H9 (cell line): ENCODE measurements at regions not wholly inside any gene's neighbourhood (a gene's known extent, or its start where the extent isn't known, plus 50 kb on each side); places are given as distances from the start of the nearest gene placed in this dataset.
"Not testable (repeated sequence)": the region's sequence is repeated elsewhere in the genome, so short reads cannot be mapped to it uniquely, and the experiment has no call there.

Experiments used
- DNase-seq: peaks from one replicate; pipeline ENCODE4 v3.0.0-alpha.2; 2017
- H2AFZ ChIP-seq: one replicate; pipeline ENCODE4 v1.6.1; 2013; ENCODE audit warnings: mild to moderate bottlenecking, low read length, control low read depth, moderate library complexity
- H2AK5ac ChIP-seq: 2 replicates; pipeline ENCODE4 v1.6.1; 2013; ENCODE audit warnings: low read length, control low read depth, mixed read lengths; ENCODE audit not compliant: insufficient read length
- H2BK120ac ChIP-seq: one replicate; pipeline ENCODE4 v1.6.1; 2013; ENCODE audit warnings: low read depth, mild to moderate bottlenecking, low read length, control low read depth, inconsistent platforms; ENCODE audit not compliant: poor library complexity, severe bottlenecking
- H2BK12ac ChIP-seq: 2 replicates; pipeline ENCODE4 v1.6.1; 2013; ENCODE audit warnings: low read length, control low read depth, mixed read lengths, low read depth; ENCODE audit not compliant: insufficient read length
- H2BK15ac ChIP-seq: 2 replicates; pipeline ENCODE4 v1.6.1; 2013; ENCODE audit warnings: low read depth, low read length, control low read depth
- H2BK20ac ChIP-seq: one replicate; pipeline ENCODE4 v1.6.1; 2013; ENCODE audit warnings: low read depth, mild to moderate bottlenecking, low read length, control low read depth, inconsistent platforms; ENCODE audit not compliant: poor library complexity, severe bottlenecking
- H2BK5ac ChIP-seq: 2 replicates; pipeline ENCODE4 v1.6.1; 2013; ENCODE audit warnings: low read length, control low read depth, mixed read lengths; ENCODE audit not compliant: insufficient read length
- H3K14ac ChIP-seq: 2 replicates; pipeline ENCODE4 v1.6.1; 2013; ENCODE audit warnings: low read length, control low read depth; ENCODE audit not compliant: insufficient read depth
- H3K18ac ChIP-seq: 2 replicates; pipeline ENCODE4 v1.6.1; 2013; ENCODE audit warnings: low read depth, mild to moderate bottlenecking, mixed read lengths, low read length, control low read depth; ENCODE audit not compliant: insufficient read length
- H3K23ac ChIP-seq: 2 replicates; pipeline ENCODE4 v1.6.1; 2013; ENCODE audit warnings: low read length, control low read depth, mixed read lengths, low read depth; ENCODE audit not compliant: insufficient read length
- H3K23me2 ChIP-seq: 2 replicates; pipeline ENCODE4 v1.6.1; 2013; ENCODE audit warnings: low read depth, mild to moderate bottlenecking, mixed read lengths, low read length, control low read depth; ENCODE audit not compliant: insufficient read length, poor library complexity, severe bottlenecking
- H3K27ac ChIP-seq: 2 replicates; pipeline ENCODE4 v1.5.1; 2013; ENCODE audit warnings: low read length, control low read depth, mixed read lengths, low read depth; ENCODE audit not compliant: insufficient read length
- H3K27me3 ChIP-seq: 2 replicates; pipeline ENCODE4 v1.6.1; 2013; ENCODE audit warnings: low read length, control low read depth, inconsistent platforms; ENCODE audit not compliant: insufficient read depth
- H3K4ac ChIP-seq: 2 replicates; pipeline ENCODE4 v1.6.1; 2013; ENCODE audit warnings: low read depth, mild to moderate bottlenecking, control low read depth, inconsistent platforms, low read length, moderate library complexity
- H3K4me1 ChIP-seq: 2 replicates; pipeline ENCODE4 v1.6.1; 2013; ENCODE audit warnings: low read length, control low read depth, inconsistent platforms; ENCODE audit not compliant: insufficient read depth
- H3K4me2 ChIP-seq: 2 replicates; pipeline ENCODE4 v1.6.1; 2013; ENCODE audit warnings: low read length, control low read depth, mixed read lengths; ENCODE audit not compliant: insufficient read length, insufficient read depth
- H3K56ac ChIP-seq: 2 replicates; pipeline ENCODE4 v1.6.1; 2013; ENCODE audit warnings: low read depth, mild to moderate bottlenecking, mixed read lengths, low read length, control low read depth; ENCODE audit not compliant: insufficient read length
- H3K79me1 ChIP-seq: 2 replicates; pipeline ENCODE4 v1.6.1; 2013; ENCODE audit warnings: low read depth, mild to moderate bottlenecking, moderate library complexity, low read length, control low read depth, inconsistent platforms; ENCODE audit not compliant: insufficient read depth, poor library complexity, severe bottlenecking
- H3K79me2 ChIP-seq: 2 replicates; pipeline ENCODE4 v1.6.1; 2013; ENCODE audit warnings: low read length, control low read depth, inconsistent platforms; ENCODE audit not compliant: insufficient read depth
- H3K9ac ChIP-seq: 2 replicates; pipeline ENCODE4 v1.6.1; 2013; ENCODE audit warnings: low read length, control low read depth, mixed read lengths; ENCODE audit not compliant: insufficient read length; ENCODE audit errors: extremely low read depth
- H3K9me3 ChIP-seq: one replicate; pipeline ENCODE4 v1.6.1; 2013; ENCODE audit warnings: low read depth, low read length, inconsistent platforms; ENCODE audit not compliant: control insufficient read depth
- H3T11ph ChIP-seq: one replicate; pipeline ENCODE4 v1.6.1; 2013; ENCODE audit warnings: mild to moderate bottlenecking, low read length, control low read depth, inconsistent platforms
- H4K20me1 ChIP-seq: one replicate; pipeline ENCODE4 v1.6.1; 2013; ENCODE audit not compliant: control insufficient read depth, insufficient read length, insufficient read depth
- H4K5ac ChIP-seq: 2 replicates; pipeline ENCODE4 v1.6.1; 2013; ENCODE audit warnings: low read depth, mild to moderate bottlenecking, mixed read lengths, low read length, control low read depth; ENCODE audit not compliant: insufficient read length
- H4K8ac ChIP-seq: replicated peaks from 2 replicates; pipeline ENCODE4 v1.6.1; 2013; ENCODE audit warnings: low read length, control low read depth, mixed read lengths, low read depth; ENCODE audit not compliant: insufficient read length
- H4K91ac ChIP-seq: 2 replicates; pipeline ENCODE4 v1.6.1; 2013; ENCODE audit warnings: low read depth, mild to moderate bottlenecking, moderate library complexity, mixed read lengths, low read length, control low read depth; ENCODE audit not compliant: insufficient read length
- H3K27ac Mint-ChIP-seq, 3 experiments: 2 replicates in 2 of 3; 3 replicates in 1 of 3; pipeline ENCODE4 v1.8.0; 2020 to 2021; ENCODE audit warnings: mixed read lengths in 3 of 3, mild to moderate bottlenecking in 1 of 3, moderate library complexity in 1 of 3
- H3K27me3 Mint-ChIP-seq: 2 replicates; pipeline ENCODE4 v1.8.0; 2021; ENCODE audit warnings: low read depth, mild to moderate bottlenecking, moderate library complexity, mixed read lengths
- H3K36me3 Mint-ChIP-seq, 3 experiments: 2 replicates in 2 of 3; 3 replicates in 1 of 3; pipeline ENCODE4 v1.8.0; 2020 to 2021; ENCODE audit warnings: low read depth in 3 of 3, mixed read lengths in 3 of 3; ENCODE audit not compliant: insufficient read depth in 1 of 3
- H3K4me1 Mint-ChIP-seq, 2 experiments: 2 replicates each; pipeline ENCODE4 v1.8.0; 2020; ENCODE audit warnings: mixed read lengths in 2 of 2
- H3K4me3 Mint-ChIP-seq, 2 experiments: 2 replicates in 1 of 2; 3 replicates in 1 of 2; pipeline ENCODE4 v1.8.0; 2020 to 2021; ENCODE audit warnings: mild to moderate bottlenecking in 2 of 2, mixed read lengths in 2 of 2, moderate library complexity in 1 of 2
- H3K9me3 Mint-ChIP-seq, 2 experiments: 2 replicates in 1 of 2; 3 replicates in 1 of 2; pipeline ENCODE4 v1.8.0; 2020; ENCODE audit warnings: mild to moderate bottlenecking in 2 of 2, mixed read lengths in 2 of 2, moderate library complexity in 1 of 2
- whole genome bisulfite sequencing: extraction: QIAGEN DNeasy Blood & Tissue Kit; methylation state at CpG from one replicate; pipeline ENCODE4 v1.1.7; 2013; ENCODE audit warnings: missing lambda C conversion rate, low lambda C conversion rate, mixed read lengths; ENCODE audit not compliant: insufficient read length; ENCODE audit errors: extremely low coverage; 5-methylcytosine and 5-hydroxymethylcytosine counted together
- TF ChIP-seq, protein P1 (sequence below): fragments of 200-600 bp; sonication (generic); conservative IDR thresholded peaks from 3 replicates; pipeline ENCODE4 v1.8.0; 2021; ENCODE audit warnings: antibody characterized with exemption, mild to moderate bottlenecking

DNA sequence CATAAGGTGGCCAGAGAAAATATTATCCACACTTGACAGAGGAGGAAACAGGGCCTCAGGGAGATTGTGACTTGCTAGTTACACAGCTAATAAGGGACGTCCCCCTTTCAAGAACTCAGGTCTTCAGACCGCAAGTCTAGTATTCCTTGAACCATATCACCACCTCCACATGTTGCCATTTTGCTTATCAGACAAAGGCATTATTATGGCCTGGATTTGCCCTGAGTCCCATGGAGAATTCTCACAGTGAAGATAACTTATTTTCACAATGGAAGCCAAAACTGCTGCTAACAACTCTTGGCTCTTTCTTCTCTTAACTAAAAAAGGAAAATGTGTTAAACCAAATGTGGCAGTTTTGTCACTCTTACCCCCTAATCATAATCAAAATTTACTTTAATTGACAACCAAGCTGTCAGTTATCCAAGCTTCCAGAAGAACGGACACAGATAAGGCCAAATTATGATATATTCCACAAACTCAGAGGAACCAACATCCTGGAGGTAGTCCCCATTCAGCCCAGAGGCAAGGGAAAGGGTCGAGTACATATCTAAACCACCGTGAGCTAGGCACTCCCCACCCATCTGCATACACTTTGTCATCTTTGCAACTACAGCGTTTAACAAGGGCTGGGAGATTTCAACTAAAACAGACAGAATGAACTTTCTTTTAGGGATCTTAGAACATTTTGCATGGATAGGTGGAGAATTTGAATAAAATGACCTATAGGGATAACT, 63.6 kb upstream of the THBS1 start:
- TF ChIP-seq, protein P1, sequence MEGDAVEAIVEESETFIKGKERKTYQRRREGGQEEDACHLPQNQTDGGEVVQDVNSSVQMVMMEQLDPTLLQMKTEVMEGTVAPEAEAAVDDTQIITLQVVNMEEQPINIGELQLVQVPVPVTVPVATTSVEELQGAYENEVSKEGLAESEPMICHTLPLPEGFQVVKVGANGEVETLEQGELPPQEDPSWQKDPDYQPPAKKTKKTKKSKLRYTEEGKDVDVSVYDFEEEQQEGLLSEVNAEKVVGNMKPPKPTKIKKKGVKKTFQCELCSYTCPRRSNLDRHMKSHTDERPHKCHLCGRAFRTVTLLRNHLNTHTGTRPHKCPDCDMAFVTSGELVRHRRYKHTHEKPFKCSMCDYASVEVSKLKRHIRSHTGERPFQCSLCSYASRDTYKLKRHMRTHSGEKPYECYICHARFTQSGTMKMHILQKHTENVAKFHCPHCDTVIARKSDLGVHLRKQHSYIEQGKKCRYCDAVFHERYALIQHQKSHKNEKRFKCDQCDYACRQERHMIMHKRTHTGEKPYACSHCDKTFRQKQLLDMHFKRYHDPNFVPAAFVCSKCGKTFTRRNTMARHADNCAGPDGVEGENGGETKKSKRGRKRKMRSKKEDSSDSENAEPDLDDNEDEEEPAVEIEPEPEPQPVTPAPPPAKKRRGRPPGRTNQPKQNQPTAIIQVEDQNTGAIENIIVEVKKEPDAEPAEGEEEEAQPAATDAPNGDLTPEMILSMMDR = no peak
- Histone ChIP-seq H2AK5ac (no peak overlapping the region), H3K56ac (no peak overlapping the region), H2BK12ac (no peak overlapping the region), H3K4ac (no peak overlapping the region), H2AFZ (no peak overlapping the region), H3K79me2 (no peaks in the 10 kb centered on the region), H3T11ph (no peak overlapping the region), H2BK15ac (no peak overlapping the region), H2BK5ac (no peak overlapping the region), H3K9ac (no peak overlapping the region), H2BK120ac (no peak overlapping the region), H3K4me2 (no peak overlapping the region), H4K20me1 (no peaks in the 10 kb centered on the region), H3K23ac (no peak overlapping the region), H3K27me3 (no peaks in the 10 kb centered on the region; the same call in 1 of the 2 replicates), H4K91ac (no peak overlapping the region), H2BK20ac (no peak overlapping the region), H3K9me3 (no peaks in the 10 kb centered on the region), H3K23me2 (no peaks in the 10 kb centered on the region), H4K5ac (no peak overlapping the region), H3K18ac (no peak overlapping the region), H3K14ac (no peak overlapping the region), H3K27ac (no peak overlapping the region), H3K4me1 (no peaks in the 10 kb centered on the region), H3K79me1 (no peaks in the 10 kb centered on the region), H4K8ac (no peak overlapping the region)
- Mint-ChIP-seq H3K36me3 (peaks cover 0 to 2% (median 0%) of the 10 kb centered on the region in 3 experiments; a peak in 2 of 7 replicates), H3K27ac (no peak overlapping the region), H3K4me3 (no peak overlapping the region), H3K4me1 (peaks cover 3% of the 10 kb centered on the region in 2 experiments; a peak in 2 of 4 replicates), H3K27me3 (peaks cover 2% of the 10 kb centered on the region; the same call in 1 of the 2 replicates), H3K9me3 (peaks cover 3 to 6% of the 10 kb centered on the region in 2 experiments; a peak in 4 of 5 replicates)
- no CpG with 5 or more reads among the region's 6 CpGs for WGBS
- DNase-seq = no peak

DNA sequence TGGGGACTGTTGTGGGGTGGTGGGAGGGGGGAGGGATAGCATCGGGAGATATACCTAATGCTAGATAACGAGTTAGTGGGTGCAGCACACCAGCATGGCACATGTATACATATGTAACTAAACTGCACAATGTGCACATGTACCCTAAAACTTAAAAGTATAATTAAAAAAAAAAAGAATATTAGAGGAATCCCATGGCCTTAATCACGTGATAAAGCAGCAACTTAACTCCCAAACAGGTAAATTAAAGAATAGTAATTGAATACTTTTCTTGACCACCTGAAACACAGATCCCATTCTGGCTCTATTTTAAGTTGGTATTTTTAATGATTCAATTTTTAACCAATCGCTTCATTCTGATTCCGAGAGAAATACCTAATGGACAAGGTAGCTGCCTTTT, 56.9 kb upstream of the THBS1 start:
- not testable (repeated sequence) for H3K4me3 Mint-ChIP-seq, H4K91ac ChIP-seq, H3K27me3 ChIP-seq

More for the DNA sequence above, 56.9 kb upstream of the THBS1 start:
- H3K4ac ChIP-seq, H3K9me3 Mint-ChIP-seq, H2AFZ ChIP-seq, H3K27ac ChIP-seq, H2BK120ac ChIP-seq, H3K23me2 ChIP-seq, H3K4me2 ChIP-seq, H2BK20ac ChIP-seq, H3K4me1 ChIP-seq, H4K5ac ChIP-seq, H3K27ac Mint-ChIP-seq, H3K14ac ChIP-seq, H4K8ac ChIP-seq, H2AK5ac ChIP-seq, H4K20me1 ChIP-seq, H3K56ac ChIP-seq, H3T11ph ChIP-seq, DNase-seq, H3K9me3 ChIP-seq, H3K36me3 Mint-ChIP-seq, H2BK12ac ChIP-seq, H3K4me1 Mint-ChIP-seq, H3K79me1 ChIP-seq, H3K23ac ChIP-seq, H3K9ac ChIP-seq, H2BK15ac ChIP-seq, H2BK5ac ChIP-seq, H3K79me2 ChIP-seq, H3K18ac ChIP-seq: not testable (repeated sequence)
- no CpG with 5 or more reads among the region's 5 CpGs for WGBS
- H3K27me3 Mint-ChIP-seq = peaks cover 10% of the 10 kb centered on the region
